ENCODE measurements at regions not wholly inside any gene's neighbourhood (a gene's known extent, or its start where the extent isn't known, plus 50 kb on each side); places are given as distances from the start of the nearest gene placed in this dataset.

GRCh38 chr6:44678252-44678935, 290.9 kb downstream of the CDC5L start:
- no peak for DNase-seq (ENCODE audit: low read depth)

GRCh38 chr6:44679438-44680201, 292.1 kb downstream of the CDC5L start:
- no peak for DNase-seq (ENCODE audit: low read depth)

GRCh38 chr6:44680202-44680720, 292.8 kb downstream of the CDC5L start:
- DNase-seq (ENCODE audit: low read depth), result no peak

GRCh38 chr6:44681761-44682160, 294.3 kb downstream of the CDC5L start:
- DNase-seq (ENCODE audit: low read depth), result no peak

- no peak for DNase-seq (ENCODE audit: low read depth)
These were observed 294.8 kb downstream of the CDC5L start for GRCh38 chr6:44682280-44682679.

GRCh38 chr6:44682987-44683779, 295.7 kb downstream of the CDC5L start:
- no peak for DNase-seq (ENCODE audit: low read depth)

GRCh38 chr6:44685213-44685612, 297.7 kb downstream of the CDC5L start:
- DNase-seq (ENCODE audit: low read depth), result no peak

GRCh38 chr6:44696099-44696498, 308.6 kb downstream of the CDC5L start:
- DNase-seq (ENCODE audit: low read depth), result no peak

- no peak for DNase-seq (ENCODE audit: low read depth)
These were observed 309.2 kb downstream of the CDC5L start for GRCh38 chr6:44696686-44697085.

- no peak for DNase-seq (ENCODE audit: low read depth)
These were observed 309.8 kb downstream of the CDC5L start for GRCh38 chr6:44697327-44697726.

- DNase-seq (ENCODE audit: low read depth), result no peak
These were observed 311.1 kb downstream of the CDC5L start for GRCh38 chr6:44698602-44699001.

- no peak for DNase-seq (ENCODE audit: low read depth)
These were observed 311.6 kb downstream of the CDC5L start for GRCh38 chr6:44699082-44699481.

GRCh38 chr6:44699851-44700250, 312.3 kb downstream of the CDC5L start:
- DNase-seq (ENCODE audit: low read depth), result no peak

- no peak for DNase-seq (ENCODE audit: low read depth)
These were observed 312.9 kb downstream of the CDC5L start for GRCh38 chr6:44700422-44700821.

GRCh38 chr6:44701038-44701636, 313.6 kb downstream of the CDC5L start:
- no peak for DNase-seq (ENCODE audit: low read depth)

- no peak for DNase-seq (ENCODE audit: low read depth)
These were observed 314.2 kb downstream of the CDC5L start for GRCh38 chr6:44701637-44702101.

GRCh38 chr6:44702292-44702691, 314.8 kb downstream of the CDC5L start:
- no peak for DNase-seq (ENCODE audit: low read depth)

- no peak for DNase-seq (ENCODE audit: low read depth)
These were observed 317.0 kb downstream of the CDC5L start for GRCh38 chr6:44704240-44705150.

- no peak for DNase-seq (ENCODE audit: low read depth)
These were observed 318.1 kb downstream of the CDC5L start for GRCh38 chr6:44705596-44705995.

- no peak for DNase-seq (ENCODE audit: low read depth)
These were observed 318.5 kb downstream of the CDC5L start for GRCh38 chr6:44706011-44706410.

- no peak for DNase-seq (ENCODE audit: low read depth)
These were observed 320.7 kb downstream of the CDC5L start for GRCh38 chr6:44708208-44708607.
